Right atrium auricular region (tissue), 2 donors: ENCODE measurements at regions not wholly inside any gene's neighbourhood (a gene's known extent, or its start where the extent isn't known, plus 50 kb on each side); places are given as distances from the start of the nearest gene placed in this dataset.
A peak's percentile ranks its signal among the peaks of the same experiment; 100 is the strongest.

Source experiments
- DNase-seq: peaks from one replicate; pipeline ENCODE4 v3.0.0-alpha.2; 2019; ENCODE audit warnings: low spot score
- H3K27ac ChIP-seq, 2 donors: fragments of 200-600 bp; sonication (generic); 1 replicate in 1 of 2; 2 replicates in 1 of 2; pipeline ENCODE4 v1.5.1; 2016 to 2019
- H3K27me3 ChIP-seq, 2 donors: fragments of 200-600 bp; sonication (generic); one replicate each; pipeline versions ENCODE4 v1.5.1 to v1.6.0; 2017 to 2019
- H3K36me3 ChIP-seq: fragments of 200-600 bp; sonication (generic); one replicate; pipeline ENCODE4 v1.5.1; 2016
- H3K4me1 ChIP-seq, 2 donors: fragments of 200-600 bp; sonication (generic); one replicate each; pipeline versions ENCODE4 v1.5.1 to v1.6.0; 2017 to 2019
- H3K4me3 ChIP-seq, 2 donors: fragments of 200-600 bp; sonication (generic); 1 replicate in 1 of 2; 2 replicates in 1 of 2; pipeline ENCODE4 v1.5.1; 2017 to 2019; ENCODE audit warnings: mild to moderate bottlenecking in 1 of 2, moderate library complexity in 1 of 2
- H3K9me3 ChIP-seq, 2 donors: fragments of 200-600 bp; sonication (generic); one replicate each; pipeline ENCODE4 v1.5.1; 2019
- TF ChIP-seq, protein P1 (sequence below), 2 donors: fragments of 200-600 bp; sonication (generic); IDR thresholded peaks; one replicate each; pipeline ENCODE4 v1.5.1; 2019; ENCODE audit warnings: antibody characterized with exemption in 2 of 2

GRCh38 chr10:31158011-31158658 lies 126.5 kb upstream of the ZNF438 start:
- Histone ChIP-seq H3K27ac (peak overlapping the region; percentile 63 to 66), H3K9me3 (no peaks in the 10 kb centered on the region), H3K27me3 (no peaks in the 10 kb centered on the region), H3K4me1 (peaks cover 0 to 20% of the 10 kb centered on the region in 2 donors), H3K4me3 (no peak overlapping the region), H3K36me3 (no peaks in the 10 kb centered on the region)
- DNase-seq: no peak
- TF ChIP-seq, protein P1, sequence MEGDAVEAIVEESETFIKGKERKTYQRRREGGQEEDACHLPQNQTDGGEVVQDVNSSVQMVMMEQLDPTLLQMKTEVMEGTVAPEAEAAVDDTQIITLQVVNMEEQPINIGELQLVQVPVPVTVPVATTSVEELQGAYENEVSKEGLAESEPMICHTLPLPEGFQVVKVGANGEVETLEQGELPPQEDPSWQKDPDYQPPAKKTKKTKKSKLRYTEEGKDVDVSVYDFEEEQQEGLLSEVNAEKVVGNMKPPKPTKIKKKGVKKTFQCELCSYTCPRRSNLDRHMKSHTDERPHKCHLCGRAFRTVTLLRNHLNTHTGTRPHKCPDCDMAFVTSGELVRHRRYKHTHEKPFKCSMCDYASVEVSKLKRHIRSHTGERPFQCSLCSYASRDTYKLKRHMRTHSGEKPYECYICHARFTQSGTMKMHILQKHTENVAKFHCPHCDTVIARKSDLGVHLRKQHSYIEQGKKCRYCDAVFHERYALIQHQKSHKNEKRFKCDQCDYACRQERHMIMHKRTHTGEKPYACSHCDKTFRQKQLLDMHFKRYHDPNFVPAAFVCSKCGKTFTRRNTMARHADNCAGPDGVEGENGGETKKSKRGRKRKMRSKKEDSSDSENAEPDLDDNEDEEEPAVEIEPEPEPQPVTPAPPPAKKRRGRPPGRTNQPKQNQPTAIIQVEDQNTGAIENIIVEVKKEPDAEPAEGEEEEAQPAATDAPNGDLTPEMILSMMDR (IDR thresholded peaks at IDR 0.05): no peak

DNA sequence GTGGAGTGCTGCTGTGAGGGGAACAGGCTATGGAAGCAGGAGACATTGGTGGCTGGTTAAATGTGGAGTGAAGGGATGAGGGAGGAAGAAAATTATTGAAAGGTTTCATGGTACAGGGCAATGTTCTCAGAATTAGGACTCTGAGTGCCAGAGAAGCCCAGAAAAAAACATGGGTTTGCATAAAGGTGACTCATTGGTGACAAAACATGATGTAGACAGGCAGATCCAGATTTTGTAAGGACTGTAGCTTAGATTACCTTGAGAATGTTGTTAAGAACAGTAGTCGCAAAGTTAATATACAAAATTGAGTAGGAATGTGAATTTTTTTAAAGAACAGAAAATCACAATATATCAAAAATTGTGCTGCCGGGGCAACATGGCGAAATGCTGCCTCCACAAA lies 134.9 kb upstream of the ZNF438 start:
- H3K27me3 ChIP-seq: no peaks in the 10 kb centered on the region
- no peak overlapping the region for H3K27ac ChIP-seq
- H3K9me3 ChIP-seq: no peaks in the 10 kb centered on the region
- TF ChIP-seq, protein P1 (IDR thresholded peaks at IDR 0.05): no peak
- no peak for DNase-seq
- H3K4me3 ChIP-seq: no peak overlapping the region
- H3K4me1 ChIP-seq: no peaks in the 10 kb centered on the region
- H3K36me3 ChIP-seq: no peaks in the 10 kb centered on the region

DNA sequence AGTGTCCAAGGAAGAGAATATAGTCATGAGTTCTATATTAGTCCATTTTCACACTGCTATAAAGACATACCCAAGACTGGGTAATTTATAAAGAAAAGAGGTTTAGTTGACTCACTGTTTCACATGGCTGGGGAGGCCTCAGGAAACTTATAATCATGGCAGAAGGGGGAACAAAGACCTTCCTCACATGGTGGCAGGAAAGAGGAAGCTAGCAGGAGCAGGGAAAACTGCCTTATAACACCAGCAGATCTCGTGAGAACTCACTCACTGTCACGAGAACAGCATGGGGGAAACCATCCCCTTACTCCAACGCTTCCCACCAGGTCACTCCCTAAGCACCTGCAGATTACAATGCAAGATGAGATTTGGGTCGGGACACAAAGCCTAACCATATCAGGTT lies 139.0 kb upstream of the ZNF438 start:
- Histone ChIP-seq H3K4me1 (no peaks in the 10 kb centered on the region), H3K4me3 (no peak overlapping the region)
- TF ChIP-seq, protein P1 (IDR thresholded peaks at IDR 0.05): no peak

GRCh38 chr10:31171402-31172083 lies 139.9 kb upstream of the ZNF438 start:
- DNase-seq: no peak

More for the DNA sequence above, 139.0 kb upstream of the ZNF438 start:
- no peaks in the 10 kb centered on the region for H3K27me3 ChIP-seq
- no peak for DNase-seq
- H3K27ac ChIP-seq: no peak overlapping the region
- H3K36me3 ChIP-seq: no peaks in the 10 kb centered on the region
- peaks cover 1 to 13% of the 10 kb centered on the region in 2 donors for H3K9me3 ChIP-seq

GRCh38 chr10:31172925-31173324 lies 141.3 kb upstream of the ZNF438 start:
- Histone ChIP-seq H3K4me1 (no peaks in the 10 kb centered on the region), H3K9me3 (peaks cover 3 to 17% of the 10 kb centered on the region in 2 donors), H3K4me3 (no peak overlapping the region), H3K27me3 (no peaks in the 10 kb centered on the region), H3K27ac (no peak overlapping the region), H3K36me3 (no peaks in the 10 kb centered on the region)
- TF ChIP-seq, protein P1 (IDR thresholded peaks at IDR 0.05): no peak
- DNase-seq: no peak

More at GRCh38 chr10:31171402-31172083, 139.9 kb upstream of the ZNF438 start:
- TF ChIP-seq, protein P1 (IDR thresholded peaks at IDR 0.05): no peak
- peaks cover 3 to 17% of the 10 kb centered on the region in 2 donors for H3K9me3 ChIP-seq
- H3K4me1 ChIP-seq: no peaks in the 10 kb centered on the region
- H3K27me3 ChIP-seq: no peaks in the 10 kb centered on the region
- H3K4me3 ChIP-seq: no peak overlapping the region
- no peaks in the 10 kb centered on the region for H3K36me3 ChIP-seq
- no peak overlapping the region for H3K27ac ChIP-seq
